ENCODE measurements at regions not wholly inside any gene's neighbourhood (a gene's known extent, or its start where the extent isn't known, plus 50 kb on each side); places are given as distances from the start of the nearest gene placed in this dataset.
A peak's percentile ranks its signal among the peaks of the same experiment; 100 is the strongest.
"Not testable (repeated sequence)": the region's sequence is repeated elsewhere in the genome, so short reads cannot be mapped to it uniquely, and the experiment has no call there.

- not testable (repeated sequence) for DNase-seq
Observed at GRCh38 chr21:6363591-6363990, 4157.8 kb upstream of the TPTE start.

GRCh38 chr21:6368824-6369223 lies 4152.6 kb upstream of the TPTE start:
- DNase-seq: peak; percentile 32 to 79 (median 39)

GRCh38 chr21:6373253-6373652 lies 4148.1 kb upstream of the TPTE start:
- peak in 2 of 3 donors; percentile 1 to 29 for DNase-seq

GRCh38 chr21:6374232-6374631 lies 4147.2 kb upstream of the TPTE start:
- DNase-seq: peak in 1 of 3 donors; percentile 26

- DNase-seq: peak in 1 of 3 donors; percentile 2
Observed at GRCh38 chr21:6374926-6375325, 4146.5 kb upstream of the TPTE start.

GRCh38 chr21:6375776-6376175 lies 4145.6 kb upstream of the TPTE start:
- DNase-seq: not testable (repeated sequence)

- DNase-seq: not testable (repeated sequence)
Observed at GRCh38 chr21:6376321-6377070, 4144.9 kb upstream of the TPTE start.

All from muscle of back (tissue), 3 donors.